ENCODE measurements at regions not wholly inside any gene's neighbourhood (a gene's known extent, or its start where the extent isn't known, plus 50 kb on each side); places are given as distances from the start of the nearest gene placed in this dataset.
A peak's percentile ranks its signal among the peaks of the same experiment; 100 is the strongest.

GRCh38 chr11:104630352-104630751 lies 267.9 kb downstream of the CASP12 start:
- DNase-seq, result no peak
- Mint-ChIP-seq H3K27ac (no peak overlapping the region), H3K36me3 (no peaks in the 10 kb centered on the region), H3K4me1 (peaks cover 0 to 4% (median 0%) of the 10 kb centered on the region in 4 donors), H3K9me3 (no peaks in the 10 kb centered on the region), H3K27me3 (no peaks in the 10 kb centered on the region), H3K4me3 (no peak overlapping the region)
- ATAC-seq, result no peak
- POLR2A ChIA-PET, result no interaction called here

GRCh38 chr11:104625246-104625645 lies 273.0 kb downstream of the CASP12 start:
- no peaks in the 10 kb centered on the region for H3K27me3 Mint-ChIP-seq
- H3K9me3 Mint-ChIP-seq, result no peaks in the 10 kb centered on the region
- POLR2A ChIA-PET, result no interaction called here
- no peak for ATAC-seq
- DNase-seq, result no peak
- no peak overlapping the region for H3K4me3 Mint-ChIP-seq
- H3K36me3 Mint-ChIP-seq, result no peaks in the 10 kb centered on the region
- no peak overlapping the region for H3K27ac Mint-ChIP-seq
- H3K4me1 Mint-ChIP-seq, result peaks cover 0 to 2% (median under 1%) of the 10 kb centered on the region in 4 donors

- Mint-ChIP-seq H3K4me1 (peaks cover 0 to 2% (median under 1%) of the 10 kb centered on the region in 4 donors), H3K27me3 (no peaks in the 10 kb centered on the region), H3K9me3 (no peaks in the 10 kb centered on the region), H3K36me3 (no peaks in the 10 kb centered on the region), H3K4me3 (no peak overlapping the region), H3K27ac (no peak overlapping the region)
- DNase-seq (no peak), ATAC-seq (no peak)
- POLR2A ChIA-PET, result no interaction called here
Measured at GRCh38 chr11:104624021-104624420, 274.2 kb downstream of the CASP12 start.

- H3K4me1 Mint-ChIP-seq, result peaks cover 0 to 2% (median under 1%) of the 10 kb centered on the region in 4 donors
- POLR2A ChIA-PET, result no interaction called here
- DNase-seq, result no peak
- H3K4me3 Mint-ChIP-seq, result no peak overlapping the region
- no peaks in the 10 kb centered on the region for H3K36me3 Mint-ChIP-seq
- no peaks in the 10 kb centered on the region for H3K27me3 Mint-ChIP-seq
- no peak overlapping the region for H3K27ac Mint-ChIP-seq
- no peaks in the 10 kb centered on the region for H3K9me3 Mint-ChIP-seq
- no peak for ATAC-seq
Measured at GRCh38 chr11:104623518-104623917, 274.7 kb downstream of the CASP12 start.

- POLR2A ChIA-PET, result no interaction called here
- no peak overlapping the region for H3K4me3 Mint-ChIP-seq
- no peak for ATAC-seq
- H3K4me1 Mint-ChIP-seq, result peaks cover 0 to 4% (median under 1%) of the 10 kb centered on the region in 4 donors
- no peak for DNase-seq
- peaks cover 0 to 9% (median 0%) of the 10 kb centered on the region in 9 donors for H3K9me3 Mint-ChIP-seq
- no peaks in the 10 kb centered on the region for H3K27me3 Mint-ChIP-seq
- peak overlapping the region in 1 of 10 donors; percentile 81 for H3K27ac Mint-ChIP-seq
- H3K36me3 Mint-ChIP-seq, result peaks cover 0 to 6% (median 4%) of the 10 kb centered on the region in 3 donors
Measured at GRCh38 chr11:104620991-104621390, 277.3 kb downstream of the CASP12 start.

GRCh38 chr11:104619751-104620150 lies 278.5 kb downstream of the CASP12 start:
- no peak overlapping the region for H3K27ac Mint-ChIP-seq
- POLR2A ChIA-PET, result interaction anchor here (0.5 kb wide), 1 partner anchor 8 kb away, joined by 3 read pairs; no protein-coding TSS in a partner anchor
- H3K9me3 Mint-ChIP-seq, result peaks cover 0 to 9% (median 0%) of the 10 kb centered on the region in 9 donors
- ATAC-seq, result no peak
- H3K4me1 Mint-ChIP-seq, result peaks cover 0 to 5% (median under 1%) of the 10 kb centered on the region in 4 donors
- H3K27me3 Mint-ChIP-seq, result no peaks in the 10 kb centered on the region
- H3K4me3 Mint-ChIP-seq, result no peak overlapping the region
- H3K36me3 Mint-ChIP-seq, result peaks cover 0 to 6% (median 4%) of the 10 kb centered on the region in 3 donors
- no peak for DNase-seq

- H3K4me1 Mint-ChIP-seq, result peaks cover 0 to 5% (median under 1%) of the 10 kb centered on the region in 4 donors
- no peak for DNase-seq
- H3K9me3 Mint-ChIP-seq, result peaks cover 0 to 9% (median 0%) of the 10 kb centered on the region in 9 donors
- H3K27ac Mint-ChIP-seq, result peak overlapping the region in 1 of 10 donors; percentile 33
- POLR2A ChIA-PET, result no interaction called here
- peaks cover 0 to 6% (median 4%) of the 10 kb centered on the region in 3 donors for H3K36me3 Mint-ChIP-seq
- H3K27me3 Mint-ChIP-seq, result no peaks in the 10 kb centered on the region
- ATAC-seq, result no peak
- H3K4me3 Mint-ChIP-seq, result no peak overlapping the region
Measured at GRCh38 chr11:104618954-104619353, 279.3 kb downstream of the CASP12 start.

GRCh38 chr11:104614961-104615360 lies 283.3 kb downstream of the CASP12 start:
- no peak overlapping the region for H3K27ac Mint-ChIP-seq

GRCh38 chr11:104614117-104614680 lies 284.1 kb downstream of the CASP12 start:
- POLR2A ChIA-PET, result interaction anchor here (1.0 kb wide), 1 partner anchor 303 kb away, joined by 3 read pairs; no protein-coding TSS in a partner anchor
- H3K27me3 Mint-ChIP-seq, result no peaks in the 10 kb centered on the region

More at GRCh38 chr11:104614961-104615360, 283.3 kb downstream of the CASP12 start:
- Mint-ChIP-seq H3K36me3 (peaks cover 0 to 6% (median 4%) of the 10 kb centered on the region in 3 donors), H3K4me1 (peaks cover 0 to 3% (median under 1%) of the 10 kb centered on the region in 4 donors), H3K27me3 (no peaks in the 10 kb centered on the region), H3K4me3 (no peak overlapping the region), H3K9me3 (peaks cover 0 to 9% (median 0%) of the 10 kb centered on the region in 9 donors)
- DNase-seq (no peak), ATAC-seq (no peak)
- POLR2A ChIA-PET, result no interaction called here

GRCh38 chr11:104610635-104611034 lies 287.6 kb downstream of the CASP12 start:
- no peaks in the 10 kb centered on the region for H3K9me3 Mint-ChIP-seq
- H3K27me3 Mint-ChIP-seq, result no peaks in the 10 kb centered on the region
- peaks cover 1 to 10% (median 9%) of the 10 kb centered on the region in 4 donors for H3K4me1 Mint-ChIP-seq
- POLR2A ChIA-PET, result interaction anchor here (0.6 kb wide), 1 partner anchor 95 kb away, joined by 3 read pairs; no protein-coding TSS in a partner anchor
- no peak for ATAC-seq
- no peaks in the 10 kb centered on the region for H3K36me3 Mint-ChIP-seq
- no peak for DNase-seq
- H3K27ac Mint-ChIP-seq, result peak overlapping the region in 1 of 10 donors; percentile 33
- no peak overlapping the region for H3K4me3 Mint-ChIP-seq

More at GRCh38 chr11:104614117-104614680, 284.1 kb downstream of the CASP12 start:
- ATAC-seq (no peak), DNase-seq (no peak)
- H3K4me1 Mint-ChIP-seq, result peaks cover 3 to 8% (median 7%) of the 10 kb centered on the region in 4 donors
- H3K9me3 Mint-ChIP-seq, result peaks cover 0 to 9% (median 0%) of the 10 kb centered on the region in 9 donors
- H3K4me3 Mint-ChIP-seq, result no peak overlapping the region
- no peak overlapping the region for H3K27ac Mint-ChIP-seq
- H3K36me3 Mint-ChIP-seq, result peaks cover 0 to 6% (median 4%) of the 10 kb centered on the region in 3 donors

- H3K27ac Mint-ChIP-seq, result peak overlapping the region in 4 of 10 donors; percentile 16 to 44 (median 28)
Measured at GRCh38 chr11:104609311-104610085, 288.8 kb downstream of the CASP12 start.

GRCh38 chr11:104602643-104603042 lies 295.6 kb downstream of the CASP12 start:
- ATAC-seq (no peak), DNase-seq (no peak)
- peaks cover 0 to 2% (median 0%) of the 10 kb centered on the region in 5 donors for H3K27me3 Mint-ChIP-seq
- H3K27ac Mint-ChIP-seq, result no peak overlapping the region
- H3K36me3 Mint-ChIP-seq, result peaks cover 0 to 13% (median 0%) of the 10 kb centered on the region in 3 donors
- peaks cover 0 to 13% (median 9%) of the 10 kb centered on the region in 9 donors for H3K9me3 Mint-ChIP-seq
- H3K4me3 Mint-ChIP-seq, result no peak overlapping the region
- no peaks in the 10 kb centered on the region for H3K4me1 Mint-ChIP-seq
- POLR2A ChIA-PET, result no interaction called here

More at GRCh38 chr11:104609311-104610085, 288.8 kb downstream of the CASP12 start:
- ATAC-seq, result peak; percentile 94 to 95
- peaks cover 0 to 10% (median 9%) of the 10 kb centered on the region in 4 donors for H3K4me1 Mint-ChIP-seq
- POLR2A ChIA-PET, result interaction anchor here (1.2 kb wide), 1 partner anchor 97 kb away, joined by 3 read pairs; no protein-coding TSS in a partner anchor
- H3K27me3 Mint-ChIP-seq, result no peaks in the 10 kb centered on the region
- peak in 9 of 10 donors; percentile 2 to 70 (median 29) for DNase-seq
- H3K4me3 Mint-ChIP-seq, result peak overlapping the region in 1 of 10 donors; percentile 57
- no peaks in the 10 kb centered on the region for H3K36me3 Mint-ChIP-seq
- no peaks in the 10 kb centered on the region for H3K9me3 Mint-ChIP-seq
